ENCODE measurements at regions not wholly inside any gene's neighbourhood (a gene's known extent, or its start where the extent isn't known, plus 50 kb on each side); places are given as distances from the start of the nearest gene placed in this dataset.

DNA sequence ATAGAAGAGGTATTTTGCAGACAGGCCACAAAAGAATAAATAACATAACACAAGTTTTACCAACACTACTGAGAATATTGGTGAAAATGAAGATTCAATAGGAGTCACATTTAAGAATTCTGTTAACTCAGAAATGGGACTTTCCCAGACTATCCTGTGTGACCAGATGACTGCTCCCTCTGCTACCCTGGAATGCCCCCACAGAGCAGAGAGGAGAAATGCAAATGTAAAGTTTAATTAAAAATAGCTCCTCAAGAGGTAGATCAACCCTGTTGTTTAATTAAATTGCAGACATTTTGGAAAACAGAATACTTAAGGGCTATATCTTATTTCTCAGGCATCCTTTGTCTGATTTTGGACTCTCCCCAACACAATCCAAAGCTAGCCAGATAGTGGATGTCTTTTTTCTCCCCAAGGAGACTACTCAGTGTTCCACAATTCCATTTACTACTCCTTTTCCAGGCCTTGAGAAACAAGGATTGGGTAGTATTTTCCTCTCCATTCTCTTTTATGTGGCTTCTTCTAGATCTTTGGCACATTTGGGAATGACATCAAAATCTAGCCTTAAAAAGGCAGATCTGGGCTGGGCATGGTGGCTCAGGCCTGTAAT lies 104.7 kb upstream of the TSC22D1 start:
- no peak overlapping the region for H3K4me3 ChIP-seq (ENCODE audit: low read depth in 2 of 2, low read length in 2 of 2)
- H3K36me3 ChIP-seq (ENCODE audit: control insufficient read depth, insufficient read depth, low read length): no peaks in the 10 kb centered on the region
- DNase-seq (ENCODE audit: low read depth, low spot score) (no peak), ATAC-seq (no peak)
- CTCF ChIA-PET: no interaction called here
- no TSS peak for BruUV-seq (replicated peaks)
- intact Hi-C loops (cut with micrococcal nuclease; ENCODE audit: unreplicated experiment) (no loop called here), in situ Hi-C loops (cut with HindIII; ENCODE audit: low pct_unique_long_range_greater_than_20kb, low sequenced_read_pairs) (no loop called here)
- TF ChIP-seq, protein P1, sequence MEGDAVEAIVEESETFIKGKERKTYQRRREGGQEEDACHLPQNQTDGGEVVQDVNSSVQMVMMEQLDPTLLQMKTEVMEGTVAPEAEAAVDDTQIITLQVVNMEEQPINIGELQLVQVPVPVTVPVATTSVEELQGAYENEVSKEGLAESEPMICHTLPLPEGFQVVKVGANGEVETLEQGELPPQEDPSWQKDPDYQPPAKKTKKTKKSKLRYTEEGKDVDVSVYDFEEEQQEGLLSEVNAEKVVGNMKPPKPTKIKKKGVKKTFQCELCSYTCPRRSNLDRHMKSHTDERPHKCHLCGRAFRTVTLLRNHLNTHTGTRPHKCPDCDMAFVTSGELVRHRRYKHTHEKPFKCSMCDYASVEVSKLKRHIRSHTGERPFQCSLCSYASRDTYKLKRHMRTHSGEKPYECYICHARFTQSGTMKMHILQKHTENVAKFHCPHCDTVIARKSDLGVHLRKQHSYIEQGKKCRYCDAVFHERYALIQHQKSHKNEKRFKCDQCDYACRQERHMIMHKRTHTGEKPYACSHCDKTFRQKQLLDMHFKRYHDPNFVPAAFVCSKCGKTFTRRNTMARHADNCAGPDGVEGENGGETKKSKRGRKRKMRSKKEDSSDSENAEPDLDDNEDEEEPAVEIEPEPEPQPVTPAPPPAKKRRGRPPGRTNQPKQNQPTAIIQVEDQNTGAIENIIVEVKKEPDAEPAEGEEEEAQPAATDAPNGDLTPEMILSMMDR (IDR thresholded peaks at IDR 0.05): no peak
- TF ChIP-seq TCF7L2 (IDR thresholded peaks at IDR 0.05; ENCODE audit: low read depth, low read length): no peak
- TF ChIP-seq, protein P2, sequence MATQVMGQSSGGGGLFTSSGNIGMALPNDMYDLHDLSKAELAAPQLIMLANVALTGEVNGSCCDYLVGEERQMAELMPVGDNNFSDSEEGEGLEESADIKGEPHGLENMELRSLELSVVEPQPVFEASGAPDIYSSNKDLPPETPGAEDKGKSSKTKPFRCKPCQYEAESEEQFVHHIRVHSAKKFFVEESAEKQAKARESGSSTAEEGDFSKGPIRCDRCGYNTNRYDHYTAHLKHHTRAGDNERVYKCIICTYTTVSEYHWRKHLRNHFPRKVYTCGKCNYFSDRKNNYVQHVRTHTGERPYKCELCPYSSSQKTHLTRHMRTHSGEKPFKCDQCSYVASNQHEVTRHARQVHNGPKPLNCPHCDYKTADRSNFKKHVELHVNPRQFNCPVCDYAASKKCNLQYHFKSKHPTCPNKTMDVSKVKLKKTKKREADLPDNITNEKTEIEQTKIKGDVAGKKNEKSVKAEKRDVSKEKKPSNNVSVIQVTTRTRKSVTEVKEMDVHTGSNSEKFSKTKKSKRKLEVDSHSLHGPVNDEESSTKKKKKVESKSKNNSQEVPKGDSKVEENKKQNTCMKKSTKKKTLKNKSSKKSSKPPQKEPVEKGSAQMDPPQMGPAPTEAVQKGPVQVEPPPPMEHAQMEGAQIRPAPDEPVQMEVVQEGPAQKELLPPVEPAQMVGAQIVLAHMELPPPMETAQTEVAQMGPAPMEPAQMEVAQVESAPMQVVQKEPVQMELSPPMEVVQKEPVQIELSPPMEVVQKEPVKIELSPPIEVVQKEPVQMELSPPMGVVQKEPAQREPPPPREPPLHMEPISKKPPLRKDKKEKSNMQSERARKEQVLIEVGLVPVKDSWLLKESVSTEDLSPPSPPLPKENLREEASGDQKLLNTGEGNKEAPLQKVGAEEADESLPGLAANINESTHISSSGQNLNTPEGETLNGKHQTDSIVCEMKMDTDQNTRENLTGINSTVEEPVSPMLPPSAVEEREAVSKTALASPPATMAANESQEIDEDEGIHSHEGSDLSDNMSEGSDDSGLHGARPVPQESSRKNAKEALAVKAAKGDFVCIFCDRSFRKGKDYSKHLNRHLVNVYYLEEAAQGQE (IDR thresholded peaks at IDR 0.05; ENCODE audit: insufficient read depth in 1 of 2, low read depth in 2 of 2, low read length in 1 of 2): no peak
- no peak for TF ChIP-seq POLR2AphosphoS5 (IDR thresholded peaks at IDR 0.05; ENCODE audit: low read depth, low read length)
- TF ChIP-seq SIN3A (IDR thresholded peaks at IDR 0.05; ENCODE audit: borderline replicate concordance, insufficient read depth, low read depth, low read length): no peak
- POLR2A ChIA-PET: no interaction called here
- no peak overlapping the region for H3K27ac ChIP-seq (ENCODE audit: low read length)
- H3K9me3 ChIP-seq (ENCODE audit: control insufficient read depth, insufficient read depth, low read depth, low read length): no peaks in the 10 kb centered on the region
- H3K27me3 ChIP-seq (ENCODE audit: control insufficient read depth, insufficient read depth, low read length): no peaks in the 10 kb centered on the region
- H3K4me1 ChIP-seq (ENCODE audit: control insufficient read depth, insufficient read depth, low read length): no peaks in the 10 kb centered on the region

DNA sequence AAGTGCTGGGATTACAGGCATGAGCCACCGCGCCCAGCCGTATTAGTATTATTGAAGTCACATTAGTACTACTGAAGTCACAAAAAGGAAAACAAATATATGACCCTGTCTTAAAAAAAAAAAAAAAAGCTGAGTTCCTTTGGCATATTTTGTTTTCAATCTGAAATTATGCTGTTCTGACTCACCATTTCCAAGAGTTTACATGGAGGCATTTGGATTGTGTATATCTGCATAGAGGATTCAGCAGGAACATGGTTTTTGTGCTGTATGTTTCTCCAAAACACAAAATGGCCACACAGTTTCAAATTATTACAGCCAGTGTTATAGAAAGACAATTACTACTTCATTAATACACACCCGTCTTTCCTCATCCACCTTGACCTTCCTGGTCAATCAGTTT lies 103.5 kb upstream of the TSC22D1 start:
- intact Hi-C loops (cut with micrococcal nuclease; ENCODE audit: unreplicated experiment): no loop called here
- Histone ChIP-seq H3K27me3 (ENCODE audit: control insufficient read depth, insufficient read depth, low read length) (no peaks in the 10 kb centered on the region), H3K4me1 (ENCODE audit: control insufficient read depth, insufficient read depth, low read length) (no peaks in the 10 kb centered on the region), H3K4me3 (ENCODE audit: low read depth in 2 of 2, low read length in 2 of 2) (no peak overlapping the region), H3K27ac (ENCODE audit: low read length) (no peak overlapping the region), H3K36me3 (ENCODE audit: control insufficient read depth, insufficient read depth, low read length) (no peaks in the 10 kb centered on the region), H3K9me3 (ENCODE audit: control insufficient read depth, insufficient read depth, low read depth, low read length) (no peaks in the 10 kb centered on the region)
- POLR2A ChIA-PET: interaction anchor here (0.6 kb wide), 1 partner anchor 12 kb away, joined by 5 read pairs; no protein-coding TSS in a partner anchor
- DNase-seq (ENCODE audit: low read depth, low spot score) (no peak), ATAC-seq (no peak)
- CTCF ChIA-PET: no interaction called here
- TF ChIP-seq, protein P2 (IDR thresholded peaks at IDR 0.05; ENCODE audit: insufficient read depth in 1 of 2, low read depth in 2 of 2, low read length in 1 of 2): no peak
- TF ChIP-seq TCF7L2 (IDR thresholded peaks at IDR 0.05; ENCODE audit: low read depth, low read length): no peak
- TF ChIP-seq SIN3A (IDR thresholded peaks at IDR 0.05; ENCODE audit: borderline replicate concordance, insufficient read depth, low read depth, low read length): no peak
- TF ChIP-seq, protein P1 (IDR thresholded peaks at IDR 0.05): no peak
- TF ChIP-seq POLR2AphosphoS5 (IDR thresholded peaks at IDR 0.05; ENCODE audit: low read depth, low read length): no peak
- in situ Hi-C loops (cut with HindIII; ENCODE audit: low pct_unique_long_range_greater_than_20kb, low sequenced_read_pairs): no loop called here
- no TSS peak for BruUV-seq (replicated peaks)
